Stimulated activated CD4-positive, alpha-beta T cell treated with anti-CD3 and anti-CD28 coated beads, Interleukin-4, amount 100 ng/mL, for 4 hours (primary cell): ENCODE measurements at regions not wholly inside any gene's neighbourhood (a gene's known extent, or its start where the extent isn't known, plus 50 kb on each side); places are given as distances from the start of the nearest gene placed in this dataset.
A peak's percentile ranks its signal among the peaks of the same experiment; 100 is the strongest.

Experiments
- DNase-seq, 2 experiments: peaks; one replicate each; pipeline ENCODE4 v3.0.0-alpha.2; 2020

DNA sequence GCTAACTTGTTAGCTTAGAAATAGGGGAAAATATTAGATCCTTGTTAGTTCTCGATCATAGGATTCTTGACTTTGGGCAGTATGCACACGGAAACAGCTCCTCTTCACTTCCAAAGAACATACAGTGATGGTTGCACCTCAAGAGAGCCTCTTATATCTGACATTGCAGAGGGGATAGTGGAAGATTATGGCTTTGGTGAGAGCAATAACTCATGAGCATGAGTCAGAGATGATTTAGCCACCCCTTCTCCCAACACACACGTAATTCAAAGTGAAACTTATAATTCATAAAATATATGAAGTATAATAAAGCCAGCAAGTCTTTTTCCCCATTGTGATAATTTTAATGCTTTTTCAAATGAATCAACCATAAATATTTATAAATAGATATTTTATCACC, 683.7 kb downstream of the POM121L12 start:
- no peak for DNase-seq

- DNase-seq: no peak
Observed at GRCh38 chr7:53740971-53741370, 705.5 kb downstream of the POM121L12 start.

DNA sequence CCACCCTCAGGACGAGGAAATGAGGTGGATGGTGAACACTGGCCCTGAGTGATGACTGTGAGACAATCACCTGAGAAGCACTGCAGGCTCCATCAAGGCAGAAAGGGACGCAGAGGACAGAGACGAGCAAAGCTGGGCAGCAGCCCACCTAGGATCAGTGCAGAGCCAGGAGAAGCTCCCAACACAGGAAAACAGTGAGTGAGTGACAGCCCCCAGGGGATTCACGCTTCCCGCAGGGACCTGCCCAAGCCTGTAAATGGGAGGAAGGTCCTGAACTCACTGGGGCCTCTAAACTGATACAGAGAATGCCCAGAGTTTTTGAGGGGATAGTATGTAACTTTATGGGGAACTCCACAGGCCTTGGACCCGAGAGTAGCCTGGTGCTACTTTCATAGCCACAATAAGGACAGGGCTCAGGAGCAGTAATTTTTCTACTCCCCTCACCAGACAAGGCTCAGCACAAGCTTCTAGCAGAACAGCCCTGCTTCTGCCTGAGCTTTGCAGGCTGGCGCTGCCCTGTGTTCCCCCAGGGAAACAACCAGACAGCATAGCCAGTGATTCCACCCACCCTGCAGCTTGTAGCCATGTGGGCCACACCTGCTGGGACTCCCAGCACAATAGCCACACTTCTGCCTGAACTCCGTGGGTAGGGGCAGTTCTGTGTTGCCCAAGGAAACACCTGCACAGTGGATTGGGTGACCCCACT, 708.4 kb downstream of the POM121L12 start:
- no peak for DNase-seq

DNA sequence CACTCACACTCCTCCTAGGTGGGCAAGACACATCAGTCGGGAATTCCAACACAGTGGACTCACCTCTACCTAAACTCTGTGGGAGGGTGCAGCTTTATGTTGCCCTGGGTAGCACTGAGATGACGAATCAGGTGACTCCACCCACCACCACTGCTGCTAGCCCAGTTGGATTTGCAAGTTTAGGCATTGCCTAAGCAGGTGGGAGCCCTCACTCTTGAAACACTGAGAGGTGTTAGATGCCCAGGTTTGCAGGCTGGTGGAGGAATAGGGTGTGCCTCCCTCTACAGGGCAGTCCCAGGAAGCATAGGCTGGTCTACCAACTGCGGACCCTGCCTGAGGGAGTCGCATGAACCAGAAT, 708.9 kb downstream of the POM121L12 start:
- DNase-seq: no peak

DNA sequence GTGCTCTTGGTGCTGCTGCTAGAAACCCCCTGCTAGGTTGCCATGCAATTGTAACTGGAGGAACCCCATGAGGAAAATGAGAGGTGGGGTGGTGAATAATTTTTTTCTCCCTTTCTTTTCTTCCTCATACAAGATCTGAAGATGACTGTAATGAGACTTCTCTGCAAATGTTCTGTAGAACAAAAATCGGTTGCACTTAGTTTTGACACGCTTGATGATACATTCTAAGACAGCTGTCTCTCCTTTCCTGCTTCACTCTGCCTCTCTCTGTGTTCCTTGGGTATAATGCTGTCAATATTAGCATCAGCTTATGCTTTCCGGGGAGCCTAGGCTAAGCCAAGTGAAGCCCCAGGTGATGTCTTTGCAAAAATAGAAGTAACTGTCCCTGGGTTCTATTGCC, 721.5 kb downstream of the POM121L12 start:
- DNase-seq: no peak

GRCh38 chr7:53768186-53768585, 732.8 kb downstream of the POM121L12 start:
- no peak for DNase-seq

DNA sequence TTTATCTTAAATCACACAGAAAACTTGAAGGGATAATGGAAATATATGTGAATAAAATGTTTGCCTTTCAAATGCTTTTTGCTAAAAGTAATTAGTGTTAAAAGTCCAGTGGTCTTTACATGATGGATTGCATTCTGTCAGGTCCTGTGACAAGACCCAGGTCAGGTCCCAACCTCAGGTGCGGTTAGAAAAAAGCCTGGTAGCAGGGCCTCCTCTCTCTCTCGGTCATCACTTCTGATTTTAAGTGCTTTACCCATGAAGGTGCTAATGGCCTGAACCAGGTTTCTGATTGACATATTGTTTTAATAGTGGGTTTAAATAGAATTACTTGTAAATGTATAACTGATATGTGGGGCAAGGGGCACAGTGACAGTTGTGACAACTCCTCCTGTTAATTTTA, 736.3 kb downstream of the POM121L12 start:
- DNase-seq: no peak

DNA sequence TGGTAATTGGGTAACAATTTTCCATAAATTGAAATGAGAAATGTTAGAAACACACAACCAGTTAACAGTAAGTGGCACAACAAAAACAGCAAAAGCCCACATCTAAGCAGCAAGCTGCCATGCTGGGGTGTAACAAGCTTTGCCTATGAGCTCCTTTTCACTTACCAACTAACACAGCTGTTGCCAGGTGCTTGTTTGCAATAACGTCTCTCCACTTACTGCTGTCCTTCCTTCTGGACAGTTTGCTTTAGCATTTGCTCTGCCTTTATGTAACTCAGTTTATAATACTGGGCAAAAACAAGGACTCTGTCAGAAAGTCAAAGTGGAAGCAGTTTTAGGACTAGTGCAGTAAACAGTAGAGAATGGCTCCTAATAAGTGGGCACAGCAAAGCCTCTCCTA, 740.9 kb downstream of the POM121L12 start:
- no peak for DNase-seq

- DNase-seq: no peak
Observed at GRCh38 chr7:53789741-53790140, 752.4 kb upstream of the VSTM2A start.

GRCh38 chr7:53794816-53795215, 747.4 kb upstream of the VSTM2A start:
- DNase-seq: no peak

DNA sequence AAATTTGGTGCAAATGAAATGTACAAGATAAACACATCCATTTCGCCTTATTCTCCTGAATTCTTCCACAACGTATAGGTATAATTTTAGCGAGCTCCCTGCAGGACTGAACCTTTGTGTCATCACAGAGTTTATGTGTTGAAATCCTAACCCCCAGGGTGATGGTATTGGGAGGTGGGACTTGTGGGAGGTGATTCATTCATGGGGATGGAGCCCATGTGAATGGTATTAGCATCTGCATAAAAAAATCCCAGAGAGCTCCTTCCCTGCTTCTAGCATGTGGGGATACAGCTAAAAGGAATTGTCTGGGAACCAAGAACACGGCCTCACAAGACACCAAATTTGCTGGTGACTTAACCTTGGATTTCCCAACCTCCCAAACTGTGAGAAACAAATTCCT, 741.4 kb upstream of the VSTM2A start:
- no peak for DNase-seq

- no peak for DNase-seq
Observed at GRCh38 chr7:53806119-53806518, 736.1 kb upstream of the VSTM2A start.

GRCh38 chr7:53811555-53812079, 730.6 kb upstream of the VSTM2A start:
- peak in 1 of 2 experiments; percentile 2 for DNase-seq

GRCh38 chr7:53812135-53812534, 730.0 kb upstream of the VSTM2A start:
- no peak for DNase-seq

- DNase-seq: no peak
Observed at GRCh38 chr7:53835301-53835700, 706.9 kb upstream of the VSTM2A start.

DNA sequence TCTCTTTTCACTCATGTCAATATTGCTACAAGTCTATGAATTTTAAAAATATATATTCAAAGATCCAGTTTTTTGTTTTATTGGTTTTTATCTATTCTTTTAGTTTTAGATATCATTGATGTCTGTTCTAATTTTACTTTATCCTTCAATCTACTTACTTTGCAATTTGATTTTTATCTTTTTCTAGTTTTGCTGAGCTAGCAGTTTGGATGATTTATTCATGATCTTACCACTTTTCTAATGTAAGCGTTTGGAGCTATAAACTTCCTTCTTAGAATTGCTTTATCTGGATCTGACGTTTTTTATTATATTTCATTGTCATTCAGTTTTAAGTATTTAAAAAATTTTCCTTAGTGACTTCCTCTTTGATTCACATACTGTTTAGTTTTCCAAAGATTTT, 664.5 kb upstream of the VSTM2A start:
- DNase-seq: no peak

DNA sequence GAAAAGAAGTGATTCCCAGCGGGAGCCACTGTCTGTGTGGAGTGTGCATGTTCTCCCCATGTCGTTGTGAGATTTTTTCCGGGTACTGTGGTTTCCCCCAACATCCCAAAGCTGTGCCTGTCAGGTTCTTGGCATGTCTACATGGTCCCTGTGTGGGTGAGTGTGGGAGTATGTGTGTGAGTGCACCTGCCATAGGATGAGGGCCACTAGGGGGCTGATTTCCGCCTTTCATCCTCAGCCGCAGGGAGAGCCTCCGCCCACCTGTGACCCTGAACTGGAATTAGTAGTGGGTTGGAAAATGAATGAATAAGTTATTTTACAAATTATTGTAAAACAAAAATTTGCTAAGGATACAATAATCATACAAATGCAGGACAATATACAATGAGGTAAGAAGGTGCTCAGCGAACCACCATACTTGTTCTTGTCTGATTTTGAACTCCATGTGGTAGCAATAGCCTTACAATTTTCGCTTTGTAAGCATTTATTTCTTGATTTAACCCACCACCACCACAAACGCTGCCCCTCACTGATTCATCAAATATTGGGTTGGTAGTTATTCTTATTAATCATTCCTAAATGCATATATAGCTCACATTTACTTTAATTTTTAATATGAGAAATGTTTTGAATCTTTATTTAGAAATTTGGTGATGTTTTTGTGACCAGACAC, 641.2 kb upstream of the VSTM2A start:
- DNase-seq: no peak

GRCh38 chr7:53904355-53904754, 637.8 kb upstream of the VSTM2A start:
- no peak for DNase-seq

- no peak for DNase-seq
Observed at GRCh38 chr7:53917637-53918036, 624.5 kb upstream of the VSTM2A start.

DNA sequence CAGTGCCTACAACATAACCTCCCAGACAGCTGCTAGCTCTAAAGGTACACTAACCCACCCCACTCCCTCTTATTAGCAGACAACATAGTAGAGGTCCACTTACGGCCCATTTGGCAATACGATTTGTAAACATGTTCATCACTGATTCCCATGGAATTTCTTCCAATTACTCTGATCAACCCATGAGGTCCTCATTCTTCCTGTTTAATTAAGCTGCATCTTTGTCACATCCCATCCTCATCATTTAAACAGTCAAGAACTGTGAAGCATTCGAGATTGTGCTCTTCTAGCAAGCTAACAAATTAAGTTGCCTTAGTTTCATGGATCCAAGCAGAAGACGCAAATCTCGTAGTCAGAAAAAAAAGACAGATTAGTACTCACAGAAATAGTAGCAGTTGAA, 622.2 kb upstream of the VSTM2A start:
- no peak for DNase-seq

- no peak for DNase-seq
Observed at GRCh38 chr7:53940483-53940882, 601.7 kb upstream of the VSTM2A start.

DNA sequence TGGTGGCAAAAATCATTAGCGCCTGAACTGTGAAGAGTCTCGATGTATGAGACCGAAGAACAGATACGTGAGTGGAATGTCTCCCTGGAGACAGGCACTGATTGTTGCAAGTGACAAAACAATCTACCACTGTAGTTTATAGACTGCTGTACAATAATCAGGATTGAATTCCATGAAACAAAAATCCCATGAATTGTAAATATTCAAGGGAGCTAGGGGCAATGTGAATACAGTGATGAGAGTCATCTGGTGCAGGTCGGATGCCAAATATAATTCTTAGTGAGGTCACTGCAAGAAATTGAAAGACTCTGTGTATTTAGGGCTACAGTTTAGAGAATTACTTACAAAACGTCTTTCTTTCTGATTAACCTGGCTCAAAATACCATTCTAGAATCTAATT, 594.4 kb upstream of the VSTM2A start:
- DNase-seq: no peak

DNA sequence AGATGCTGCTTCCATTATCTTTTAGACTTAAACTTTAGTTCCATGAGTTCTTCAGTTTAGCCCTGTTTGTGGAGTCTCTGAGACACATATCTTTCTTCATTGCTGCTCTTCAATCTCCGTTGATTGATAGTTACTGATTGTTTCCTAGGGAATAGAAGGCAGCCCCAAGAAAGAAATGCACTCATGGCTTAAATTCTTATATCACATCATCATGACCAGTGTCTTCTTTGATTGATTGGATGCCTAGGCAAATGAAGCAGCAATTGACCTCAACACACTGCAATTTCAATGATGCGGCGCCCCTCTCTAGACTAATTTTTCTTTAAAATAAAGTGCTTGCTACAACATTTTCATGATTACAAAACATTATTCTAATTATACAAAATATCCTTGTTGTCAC, 576.5 kb upstream of the VSTM2A start:
- DNase-seq: no peak

GRCh38 chr7:53983480-53983879, 558.7 kb upstream of the VSTM2A start:
- DNase-seq: no peak

GRCh38 chr7:53984776-53985175, 557.4 kb upstream of the VSTM2A start:
- no peak for DNase-seq
